Thoracic aorta (tissue), 2 donors: ENCODE measurements at regions not wholly inside any gene's neighbourhood (a gene's known extent, or its start where the extent isn't known, plus 50 kb on each side); places are given as distances from the start of the nearest gene placed in this dataset.

Experiments used
- ATAC-seq: fragments of 150-250 bp; one replicate; pipeline ENCODE4 v1.8.0; 2017; ENCODE audit warnings: low read depth; ENCODE audit not compliant: insufficient number of reproducible peaks, low FRiP score
- DNase-seq: peaks from one replicate; pipeline ENCODE4 v3.0.0-alpha.2; 2020; ENCODE audit warnings: low spot score
- H3K27ac ChIP-seq, 2 donors: fragments of 200-600 bp; sonication (generic); 1 replicate in 1 of 2; 2 replicates in 1 of 2; pipeline ENCODE4 v1.5.1; 2016; ENCODE audit warnings: mild to moderate bottlenecking in 2 of 2, moderate library complexity in 2 of 2
- H3K27me3 ChIP-seq: fragments of 200-600 bp; sonication (generic); replicated peaks from 2 replicates; pipeline ENCODE4 v1.6.0; 2016; ENCODE audit warnings: mild to moderate bottlenecking; ENCODE audit not compliant: insufficient read depth
- H3K36me3 ChIP-seq: fragments of 200-600 bp; sonication (generic); one replicate; pipeline ENCODE4 v1.5.1; 2016
- H3K4me1 ChIP-seq, 2 donors: fragments of 200-600 bp; sonication (generic); 1 replicate in 1 of 2; 2 replicates in 1 of 2; pipeline versions ENCODE4 v1.5.1 to v1.6.0; 2016; ENCODE audit warnings: low read depth in 2 of 2, mild to moderate bottlenecking in 1 of 2; ENCODE audit not compliant: control insufficient read depth in 1 of 2
- H3K4me3 ChIP-seq: fragments of 200-600 bp; sonication (generic); 2 replicates; pipeline ENCODE4 v1.5.1; 2016; ENCODE audit warnings: mild to moderate bottlenecking
- H3K9me3 ChIP-seq: fragments of 200-600 bp; sonication (generic); 2 replicates; pipeline ENCODE4 v1.5.1; 2016
- TF ChIP-seq, protein P1 (sequence below): fragments of 200-600 bp; sonication (generic); IDR thresholded peaks from one replicate; pipeline ENCODE4 v1.5.1; 2019; ENCODE audit warnings: antibody characterized with exemption

GRCh38 chr1:88111816-88112215 is 572.3 kb upstream of the PKN2 start:
- no peak overlapping the region for H3K27ac ChIP-seq
- no peaks in the 10 kb centered on the region for H3K9me3 ChIP-seq
- H3K4me1 ChIP-seq, result no peaks in the 10 kb centered on the region
- H3K4me3 ChIP-seq, result no peak overlapping the region
- no peak for ATAC-seq
- H3K36me3 ChIP-seq, result no peaks in the 10 kb centered on the region
- no peak for DNase-seq
- TF ChIP-seq, protein P1, sequence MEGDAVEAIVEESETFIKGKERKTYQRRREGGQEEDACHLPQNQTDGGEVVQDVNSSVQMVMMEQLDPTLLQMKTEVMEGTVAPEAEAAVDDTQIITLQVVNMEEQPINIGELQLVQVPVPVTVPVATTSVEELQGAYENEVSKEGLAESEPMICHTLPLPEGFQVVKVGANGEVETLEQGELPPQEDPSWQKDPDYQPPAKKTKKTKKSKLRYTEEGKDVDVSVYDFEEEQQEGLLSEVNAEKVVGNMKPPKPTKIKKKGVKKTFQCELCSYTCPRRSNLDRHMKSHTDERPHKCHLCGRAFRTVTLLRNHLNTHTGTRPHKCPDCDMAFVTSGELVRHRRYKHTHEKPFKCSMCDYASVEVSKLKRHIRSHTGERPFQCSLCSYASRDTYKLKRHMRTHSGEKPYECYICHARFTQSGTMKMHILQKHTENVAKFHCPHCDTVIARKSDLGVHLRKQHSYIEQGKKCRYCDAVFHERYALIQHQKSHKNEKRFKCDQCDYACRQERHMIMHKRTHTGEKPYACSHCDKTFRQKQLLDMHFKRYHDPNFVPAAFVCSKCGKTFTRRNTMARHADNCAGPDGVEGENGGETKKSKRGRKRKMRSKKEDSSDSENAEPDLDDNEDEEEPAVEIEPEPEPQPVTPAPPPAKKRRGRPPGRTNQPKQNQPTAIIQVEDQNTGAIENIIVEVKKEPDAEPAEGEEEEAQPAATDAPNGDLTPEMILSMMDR, result no peak
- no peaks in the 10 kb centered on the region for H3K27me3 ChIP-seq

GRCh38 chr1:88117597-88117996 is 566.5 kb upstream of the PKN2 start:
- DNase-seq (no peak), ATAC-seq (no peak)
- Histone ChIP-seq H3K36me3 (no peaks in the 10 kb centered on the region), H3K4me1 (no peaks in the 10 kb centered on the region), H3K4me3 (no peak overlapping the region), H3K27ac (no peak overlapping the region), H3K9me3 (no peaks in the 10 kb centered on the region), H3K27me3 (no peaks in the 10 kb centered on the region)
- TF ChIP-seq, protein P1, result no peak

- Histone ChIP-seq H3K27me3 (no peaks in the 10 kb centered on the region), H3K4me1 (no peaks in the 10 kb centered on the region), H3K9me3 (no peaks in the 10 kb centered on the region), H3K27ac (no peak overlapping the region), H3K36me3 (no peaks in the 10 kb centered on the region), H3K4me3 (no peak overlapping the region)
- TF ChIP-seq, protein P1, result no peak
- DNase-seq (no peak), ATAC-seq (no peak)
Measured at GRCh38 chr1:88118176-88118845, 565.8 kb upstream of the PKN2 start.

DNA sequence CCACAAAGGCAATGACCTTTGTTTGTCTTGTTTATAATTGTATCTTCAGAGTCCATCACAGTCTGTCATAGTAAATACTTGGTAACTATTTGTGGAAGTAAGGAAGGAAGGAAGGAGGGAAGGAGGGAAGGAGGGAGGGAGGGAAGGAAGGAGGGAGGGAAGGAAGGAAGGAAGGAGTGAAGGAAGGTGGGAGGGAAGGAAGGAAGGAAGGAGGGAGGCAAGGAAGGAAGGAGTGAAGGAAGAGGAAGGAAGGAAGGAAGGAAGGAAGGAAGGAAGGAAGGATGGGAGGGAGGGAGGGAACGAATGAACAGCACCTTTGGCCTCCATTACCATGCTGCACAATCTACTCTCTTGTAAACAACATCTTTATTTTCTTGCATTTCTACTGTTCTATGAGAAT is 559.5 kb upstream of the PKN2 start:
- H3K27me3 ChIP-seq, result no peaks in the 10 kb centered on the region
- no peak overlapping the region for H3K4me3 ChIP-seq
- no peak overlapping the region for H3K27ac ChIP-seq
- H3K4me1 ChIP-seq, result no peaks in the 10 kb centered on the region
- no peaks in the 10 kb centered on the region for H3K9me3 ChIP-seq
- TF ChIP-seq, protein P1, result no peak
- ATAC-seq, result no peak
- no peaks in the 10 kb centered on the region for H3K36me3 ChIP-seq
- DNase-seq, result no peak

DNA sequence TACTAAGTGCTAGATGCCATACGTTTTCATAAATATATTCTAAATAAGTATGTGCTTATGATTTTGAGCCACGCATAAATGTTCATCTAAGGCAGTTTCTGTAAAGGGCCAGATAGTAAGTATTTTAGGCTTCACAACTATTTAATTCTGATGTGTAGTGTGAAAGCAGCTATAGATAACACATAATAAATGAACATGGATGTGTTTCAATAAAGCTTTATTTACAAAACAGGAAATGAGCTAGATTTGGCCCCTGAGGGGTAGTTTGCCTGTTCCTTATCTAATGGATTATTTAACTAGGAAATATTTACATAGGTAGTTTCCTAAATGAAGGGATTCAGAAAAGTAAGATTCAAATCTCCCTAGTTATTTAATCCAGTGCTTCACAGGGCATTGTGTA is 557.6 kb upstream of the PKN2 start:
- H3K27ac ChIP-seq, result no peak overlapping the region
- H3K4me1 ChIP-seq, result no peaks in the 10 kb centered on the region
- H3K4me3 ChIP-seq, result no peak overlapping the region
- H3K27me3 ChIP-seq, result no peaks in the 10 kb centered on the region
- DNase-seq (no peak), ATAC-seq (no peak)
- TF ChIP-seq, protein P1, result no peak
- H3K9me3 ChIP-seq, result no peaks in the 10 kb centered on the region
- no peaks in the 10 kb centered on the region for H3K36me3 ChIP-seq
